PC-3 (cell line): ENCODE measurements at regions not wholly inside any gene's neighbourhood (a gene's known extent, or its start where the extent isn't known, plus 50 kb on each side); places are given as distances from the start of the nearest gene placed in this dataset.

Experiments
- EZH2 ChIP-seq: fragments of 300-600 bp; sonication (generic); IDR thresholded peaks from one replicate; pipeline ENCODE4 v1.6.1; 2017; ENCODE audit warnings: antibody characterized with exemption, mild to moderate bottlenecking, low read length; ENCODE audit not compliant: unreplicated experiment
- EZH2phosphoT487 ChIP-seq: fragments of 300-600 bp; sonication (generic); IDR thresholded peaks from 2 replicates; pipeline ENCODE4 v1.6.1; 2018; ENCODE audit warnings: mild to moderate bottlenecking, antibody characterized with exemption, low read length, borderline replicate concordance
- TF ChIP-seq, protein P1 (sequence below): fragments of 300-600 bp; sonication (generic); conservative IDR thresholded peaks from 2 replicates; pipeline ENCODE4 v1.5.1; 2017; ENCODE audit warnings: antibody characterized with exemption, low read depth, mild to moderate bottlenecking, low read length

DNA sequence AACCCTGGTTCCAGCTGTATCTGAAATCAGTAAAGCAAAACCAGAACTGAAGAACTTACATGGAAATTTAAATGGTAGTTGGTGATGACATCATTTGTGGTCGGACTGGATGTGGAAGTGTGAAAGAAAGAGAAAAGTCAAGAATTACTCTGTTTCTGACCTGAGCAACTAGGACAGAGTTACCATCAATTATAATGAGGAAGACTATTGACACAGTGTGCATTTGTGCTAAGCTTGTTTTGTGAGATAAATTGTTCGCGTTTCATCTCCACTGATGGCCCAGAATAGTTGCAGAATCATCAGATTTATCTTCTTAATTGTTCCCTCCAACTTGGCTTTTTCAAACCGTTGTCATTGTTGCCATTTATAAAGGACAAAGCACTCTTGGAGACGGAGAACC lies 410.6 kb upstream of the DEPDC1 start:
- TF ChIP-seq, protein P1, sequence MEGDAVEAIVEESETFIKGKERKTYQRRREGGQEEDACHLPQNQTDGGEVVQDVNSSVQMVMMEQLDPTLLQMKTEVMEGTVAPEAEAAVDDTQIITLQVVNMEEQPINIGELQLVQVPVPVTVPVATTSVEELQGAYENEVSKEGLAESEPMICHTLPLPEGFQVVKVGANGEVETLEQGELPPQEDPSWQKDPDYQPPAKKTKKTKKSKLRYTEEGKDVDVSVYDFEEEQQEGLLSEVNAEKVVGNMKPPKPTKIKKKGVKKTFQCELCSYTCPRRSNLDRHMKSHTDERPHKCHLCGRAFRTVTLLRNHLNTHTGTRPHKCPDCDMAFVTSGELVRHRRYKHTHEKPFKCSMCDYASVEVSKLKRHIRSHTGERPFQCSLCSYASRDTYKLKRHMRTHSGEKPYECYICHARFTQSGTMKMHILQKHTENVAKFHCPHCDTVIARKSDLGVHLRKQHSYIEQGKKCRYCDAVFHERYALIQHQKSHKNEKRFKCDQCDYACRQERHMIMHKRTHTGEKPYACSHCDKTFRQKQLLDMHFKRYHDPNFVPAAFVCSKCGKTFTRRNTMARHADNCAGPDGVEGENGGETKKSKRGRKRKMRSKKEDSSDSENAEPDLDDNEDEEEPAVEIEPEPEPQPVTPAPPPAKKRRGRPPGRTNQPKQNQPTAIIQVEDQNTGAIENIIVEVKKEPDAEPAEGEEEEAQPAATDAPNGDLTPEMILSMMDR, result no peak
- no peak for TF ChIP-seq EZH2phosphoT487
- TF ChIP-seq EZH2, result no peak
